Keratinocyte (primary cell): ENCODE measurements at regions not wholly inside any gene's neighbourhood (a gene's known extent, or its start where the extent isn't known, plus 50 kb on each side); places are given as distances from the start of the nearest gene placed in this dataset.
"Not testable (repeated sequence)": the region's sequence is repeated elsewhere in the genome, so short reads cannot be mapped to it uniquely, and the experiment has no call there.

Experiments used
- DNase-seq: peaks from one replicate; pipeline ENCODE4 v3.0.0-alpha.2; 2011; ENCODE audit warnings: low read depth, missing footprints, low spot score
- FAIRE-seq: peaks from 2 replicates; lab custom pipeline; 2011; peaks lifted over from hg19 to GRCh38; lab: Jason Lieb, UNC
- H2AFZ ChIP-seq: 2 replicates; pipeline ENCODE4 v1.6.0; 2012; ENCODE audit warnings: low read length, control low read depth, inconsistent platforms; ENCODE audit not compliant: control insufficient read depth
- H3K27ac ChIP-seq: 2 replicates; pipeline ENCODE4 v1.5.1; 2011; ENCODE audit warnings: low read length; ENCODE audit not compliant: control insufficient read depth, insufficient read depth
- H3K27me3 ChIP-seq: 3 replicates; pipeline ENCODE4 v1.6.0; 2011; ENCODE audit warnings: low read length; ENCODE audit not compliant: control insufficient read depth, insufficient read depth; ENCODE audit errors: extremely low read depth
- H3K36me3 ChIP-seq, 2 experiments: 2 replicates in 1 of 2; 3 replicates in 1 of 2; pipeline ENCODE4 v1.5.1; 2011; ENCODE audit warnings: low read length in 2 of 2, mild to moderate bottlenecking in 1 of 2; ENCODE audit not compliant: control insufficient read depth in 2 of 2, insufficient read depth in 2 of 2; ENCODE audit errors: extremely low read depth in 1 of 2
- H3K4me1 ChIP-seq: 3 replicates; pipeline ENCODE4 v1.5.1; 2011; ENCODE audit warnings: low read length; ENCODE audit not compliant: control insufficient read depth, insufficient read depth; ENCODE audit errors: extremely low read depth
- H3K4me2 ChIP-seq: 3 replicates; pipeline ENCODE4 v1.6.0; 2011; ENCODE audit warnings: low read depth, low read length; ENCODE audit not compliant: control insufficient read depth, insufficient read depth; ENCODE audit errors: extremely low read depth
- H3K4me3 ChIP-seq, 3 experiments: fragments of 200-600 bp in 1 of 3; sonication (generic) in 1 of 3; 2 replicates in 2 of 3; 3 replicates in 1 of 3; pipeline ENCODE4 v1.5.1; 2011 to 2016; ENCODE audit warnings: low read length in 3 of 3, mild to moderate bottlenecking in 3 of 3, control low read depth in 2 of 3, inconsistent platforms in 1 of 3, low read depth in 1 of 3, mixed read lengths in 1 of 3, mixed run types in 1 of 3, moderate library complexity in 1 of 3; ENCODE audit not compliant: control insufficient read depth in 2 of 3, insufficient read depth in 2 of 3; ENCODE audit errors: extremely low read depth in 1 of 3
- H3K79me2 ChIP-seq: 2 replicates; pipeline ENCODE4 v1.6.0; 2012; ENCODE audit warnings: low read length; ENCODE audit not compliant: control insufficient read depth, insufficient read depth
- H3K9ac ChIP-seq: 3 replicates; pipeline ENCODE4 v1.6.0; 2011; ENCODE audit warnings: low read length; ENCODE audit not compliant: control insufficient read depth, insufficient read depth; ENCODE audit errors: extremely low read depth
- H3K9me1 ChIP-seq: 3 replicates; pipeline ENCODE4 v1.6.0; 2011; ENCODE audit warnings: low read length; ENCODE audit not compliant: control insufficient read depth, insufficient read depth; ENCODE audit errors: extremely low read depth
- H3K9me3 ChIP-seq: 2 replicates; pipeline ENCODE4 v1.5.1; 2012; ENCODE audit warnings: low read depth, low read length; ENCODE audit not compliant: control insufficient read depth
- H4K20me1 ChIP-seq: 3 replicates; pipeline ENCODE4 v1.6.0; 2011; ENCODE audit warnings: low read length; ENCODE audit not compliant: control insufficient read depth, insufficient read depth; ENCODE audit errors: extremely low read depth
- CTCF ChIP-seq, 3 experiments: IDR thresholded peaks in 1 of 3; conservative IDR thresholded peaks in 1 of 3; optimal IDR thresholded peaks in 1 of 3; 2 replicates in 2 of 3; 3 replicates in 1 of 3; pipeline versions ENCODE3 to v1.5.1; 2011; ENCODE audit warnings: low read length in 3 of 3, mild to moderate bottlenecking in 3 of 3, moderate library complexity in 2 of 3, control low read depth in 1 of 3, inconsistent platforms in 1 of 3; ENCODE audit not compliant: insufficient read depth in 2 of 3; ENCODE audit errors: extremely low read depth in 1 of 3
- EZH2 ChIP-seq: IDR thresholded peaks from one replicate; pipeline ENCODE4 v1.6.1; 2012; ENCODE audit warnings: inconsistent platforms, mild to moderate bottlenecking, low read length, moderate library complexity
- dilution Hi-C: fragments of 300-500 bp; cut with MboI; formaldehyde crosslinking; loops from one replicate; pipeline ENCODE4 v1.7.0; 2020; ENCODE audit warnings: low sequenced_read_pairs; ENCODE audit not compliant: extremely low pct_ligation_motif_present

DNA sequence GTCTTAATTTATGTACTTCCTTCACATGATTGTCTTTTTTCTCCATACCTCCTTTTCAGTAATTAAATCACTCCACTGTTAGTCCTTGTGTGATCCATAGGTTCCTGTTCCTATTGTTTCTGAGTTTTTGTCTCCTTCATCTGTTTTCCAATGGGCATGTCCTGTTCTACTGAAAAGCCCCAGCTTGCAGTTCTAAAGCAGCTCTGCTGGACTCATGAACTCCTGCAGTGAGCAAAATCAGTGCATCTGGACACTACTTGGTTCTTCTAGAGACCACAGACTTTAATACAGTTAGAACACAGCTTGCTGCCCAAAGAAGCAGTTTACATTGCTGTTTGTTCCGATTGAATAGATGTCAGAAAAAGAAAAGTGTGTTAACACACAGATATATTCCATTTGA is 593.3 kb upstream of the HS3ST5 start:
- Histone ChIP-seq H3K27me3 (no peaks in the 10 kb centered on the region), H3K9me3 (no peaks in the 10 kb centered on the region), H2AFZ (no peak overlapping the region), H3K4me1 (no peaks in the 10 kb centered on the region), H3K27ac (no peak overlapping the region), H3K9ac (no peak overlapping the region), H3K36me3 (no peaks in the 10 kb centered on the region), H3K79me2 (no peaks in the 10 kb centered on the region), H4K20me1 (no peaks in the 10 kb centered on the region), H3K9me1 (no peaks in the 10 kb centered on the region), H3K4me2 (no peak overlapping the region), H3K4me3 (no peak overlapping the region)
- DNase-seq (no peak), FAIRE-seq (no peak)
- no peak for TF ChIP-seq EZH2
- TF ChIP-seq CTCF (optimal IDR thresholded peaks at IDR 0.05 in 1 of 3, IDR thresholded peaks at IDR 0.05 in 1 of 3, conservative IDR thresholded peaks at IDR 0.05 in 1 of 3; ENCODE audit: extremely low read depth in 1 of 3, insufficient read depth in 2 of 3, low read length in 3 of 3) = no peak
- dilution Hi-C loops = no loop called here

DNA sequence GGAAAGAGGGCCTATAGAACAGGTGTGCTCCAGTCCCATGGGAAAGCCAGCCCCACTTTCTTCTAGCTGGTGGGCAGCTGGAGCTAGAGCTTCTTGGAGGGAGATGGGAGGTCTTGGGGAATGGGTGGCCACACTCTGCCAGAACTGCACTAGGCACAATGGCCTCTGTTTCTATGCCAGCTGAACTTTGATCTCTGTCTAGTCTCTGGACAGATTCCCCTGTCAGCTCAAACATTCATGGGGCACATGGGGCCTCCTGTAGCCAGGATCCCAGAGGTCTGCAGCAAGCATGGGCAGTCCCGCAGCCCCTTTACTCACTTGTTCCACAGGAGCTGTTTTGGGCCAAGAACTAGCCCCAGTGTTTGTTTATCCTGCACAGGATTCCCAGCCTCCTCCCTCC is 591.3 kb upstream of the HS3ST5 start:
- Histone ChIP-seq H3K27ac (no peak overlapping the region), H3K9me1 (no peaks in the 10 kb centered on the region), H3K4me3 (no peak overlapping the region), H3K4me1 (no peaks in the 10 kb centered on the region), H4K20me1 (no peaks in the 10 kb centered on the region), H3K4me2 (no peak overlapping the region), H2AFZ (no peak overlapping the region), H3K36me3 (no peaks in the 10 kb centered on the region), H3K9ac (no peak overlapping the region), H3K79me2 (no peaks in the 10 kb centered on the region), H3K27me3 (no peaks in the 10 kb centered on the region), H3K9me3 (no peaks in the 10 kb centered on the region)
- DNase-seq = no peak
- TF ChIP-seq EZH2 = no peak
- FAIRE-seq = no peak
- dilution Hi-C loops = no loop called here

GRCh38 chr6:114928731-114929130 is 585.9 kb upstream of the HS3ST5 start:
- H3K4me3 ChIP-seq, dilution Hi-C loops, H4K20me1 ChIP-seq, FAIRE-seq, H3K9ac ChIP-seq, H3K79me2 ChIP-seq, H3K4me2 ChIP-seq, H3K27ac ChIP-seq, H3K9me1 ChIP-seq, H2AFZ ChIP-seq, DNase-seq, H3K9me3 ChIP-seq, H3K36me3 ChIP-seq, H3K27me3 ChIP-seq, H3K4me1 ChIP-seq: not testable (repeated sequence)
